Tongue (tissue), 1 donor: ENCODE measurements at regions not wholly inside any gene's neighbourhood (a gene's known extent, or its start where the extent isn't known, plus 50 kb on each side); places are given as distances from the start of the nearest gene placed in this dataset.
A peak's percentile ranks its signal among the peaks of the same experiment; 100 is the strongest.
"Not testable (repeated sequence)": the region's sequence is repeated elsewhere in the genome, so short reads cannot be mapped to it uniquely, and the experiment has no call there.

Experiments
- DNase-seq: peaks from one replicate; pipeline ENCODE4 v3.0.0-alpha.2; 2015

DNA sequence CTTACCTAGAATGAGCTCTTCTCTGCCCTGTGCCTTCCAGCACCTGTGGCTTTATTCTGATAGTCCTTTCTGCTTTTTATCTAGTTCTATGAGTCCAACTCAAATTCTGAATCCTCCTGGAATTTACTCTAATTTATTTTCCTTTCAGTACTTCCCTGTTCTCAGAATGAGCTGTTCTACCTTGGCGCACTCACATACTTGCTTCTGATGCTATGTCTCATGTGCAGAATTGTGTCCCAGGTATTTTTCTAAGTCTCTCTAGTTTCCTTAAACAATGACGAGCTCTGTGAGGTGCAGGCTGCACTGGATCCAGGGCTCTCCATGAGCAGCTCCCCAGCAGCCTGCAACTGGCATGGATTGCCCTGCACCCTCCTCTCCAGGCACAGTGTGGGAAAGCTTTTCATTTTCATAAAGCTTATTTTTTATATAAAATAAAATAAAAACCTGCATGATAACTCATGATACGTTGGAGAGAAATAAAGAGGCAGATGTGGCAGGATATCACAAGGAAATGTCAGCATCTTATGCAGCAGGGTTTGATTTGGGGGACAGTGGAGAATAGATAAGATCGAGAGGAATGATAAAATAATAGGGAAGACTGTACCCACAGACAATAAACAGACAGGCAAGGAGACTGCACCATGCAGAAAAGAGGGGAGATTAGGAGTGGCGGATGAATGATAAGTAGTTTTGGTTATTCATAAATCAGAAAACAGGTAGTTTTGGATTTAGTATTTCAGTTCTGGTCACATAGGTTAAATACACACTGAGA lies 258.2 kb upstream of the POM121L12 start:
- no peak for DNase-seq

DNA sequence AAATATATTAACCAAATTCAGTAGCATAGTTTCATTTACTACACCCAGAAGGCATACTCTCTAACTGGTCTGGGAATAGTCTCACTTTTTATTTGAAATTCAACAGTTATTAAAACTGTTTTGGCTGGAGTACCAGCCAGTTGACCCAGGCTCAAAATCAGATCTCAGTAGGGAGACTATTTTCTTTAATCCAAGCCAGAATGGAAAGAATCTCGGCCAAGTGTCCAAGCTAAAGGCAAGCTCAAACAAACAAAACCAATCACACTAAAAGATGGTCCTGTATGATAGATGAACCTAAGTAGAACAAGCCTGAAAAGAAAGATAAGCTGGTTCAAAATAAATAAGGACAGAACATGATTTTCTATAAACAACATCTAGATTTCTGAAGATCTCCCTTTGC lies 259.6 kb upstream of the POM121L12 start:
- no peak for DNase-seq

DNA sequence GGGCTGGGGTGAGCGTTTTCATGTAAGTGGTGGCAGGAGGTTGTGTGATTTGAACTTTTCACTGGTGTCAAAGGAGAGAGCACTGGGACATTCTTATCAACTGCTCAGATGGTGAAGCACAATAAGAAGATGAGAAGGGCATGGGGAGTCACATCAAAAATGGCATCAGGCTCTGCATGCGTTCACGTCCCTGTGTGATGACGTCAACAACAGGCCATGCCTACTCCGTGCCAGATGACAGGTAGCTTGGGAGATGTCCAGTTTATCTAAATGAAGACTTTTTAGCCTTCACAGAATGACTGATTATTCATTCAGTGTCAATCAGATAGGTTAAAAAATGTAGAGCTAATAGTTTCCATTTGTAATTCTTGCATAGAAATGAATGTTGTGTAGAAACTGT lies 264.3 kb upstream of the POM121L12 start:
- no peak for DNase-seq

DNA sequence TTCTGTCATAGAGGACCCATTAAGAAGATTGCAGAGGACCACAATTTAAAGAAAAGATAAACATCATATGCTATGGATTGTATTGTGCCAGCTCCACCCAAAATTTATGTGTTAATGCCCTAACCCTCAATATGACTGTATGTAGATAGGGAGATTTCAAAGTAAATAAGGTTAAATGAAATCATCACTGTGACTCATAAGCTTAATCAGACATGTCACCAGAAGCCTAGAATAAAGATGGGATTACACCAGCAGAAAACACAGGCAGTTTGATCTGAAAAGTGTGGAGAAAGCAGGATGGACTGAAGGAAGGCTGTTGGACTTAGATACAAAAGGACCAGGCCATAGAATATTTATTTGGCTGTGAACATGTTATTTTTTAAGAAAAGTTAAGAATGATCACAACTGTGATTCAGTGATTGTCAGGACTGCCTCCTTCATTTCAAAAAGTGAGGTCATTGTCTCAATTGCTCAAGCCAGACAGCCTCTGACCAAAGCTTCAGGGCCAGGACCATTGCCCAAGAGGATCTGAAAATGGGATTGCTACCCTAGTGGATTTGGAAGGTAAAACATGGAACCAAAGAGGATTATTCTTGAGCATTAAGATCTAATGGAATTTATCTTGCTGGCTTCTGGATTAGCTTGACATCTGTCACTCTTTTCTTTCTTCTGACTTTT lies 270.8 kb upstream of the POM121L12 start:
- no peak for DNase-seq

DNA sequence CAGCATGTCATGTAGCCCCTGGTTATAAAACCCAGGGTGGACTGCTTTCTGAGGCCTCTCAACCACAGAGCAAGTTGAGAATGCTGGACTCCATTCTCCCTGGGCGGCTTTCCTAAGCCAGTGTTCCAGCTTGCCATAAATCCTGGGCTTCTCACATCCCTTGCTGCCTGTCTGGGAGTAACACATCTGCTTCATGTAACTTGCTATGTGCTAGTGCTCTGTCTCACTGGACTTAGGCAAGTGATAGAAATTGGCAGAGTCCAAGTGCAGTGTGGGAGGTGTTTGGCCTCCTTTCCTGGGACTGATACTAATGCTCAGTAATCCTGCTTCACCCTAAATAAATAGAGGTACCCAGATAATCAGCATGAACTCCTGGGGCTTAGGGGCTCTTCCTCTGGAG lies 277.1 kb upstream of the POM121L12 start:
- peak; percentile 11 for DNase-seq

DNA sequence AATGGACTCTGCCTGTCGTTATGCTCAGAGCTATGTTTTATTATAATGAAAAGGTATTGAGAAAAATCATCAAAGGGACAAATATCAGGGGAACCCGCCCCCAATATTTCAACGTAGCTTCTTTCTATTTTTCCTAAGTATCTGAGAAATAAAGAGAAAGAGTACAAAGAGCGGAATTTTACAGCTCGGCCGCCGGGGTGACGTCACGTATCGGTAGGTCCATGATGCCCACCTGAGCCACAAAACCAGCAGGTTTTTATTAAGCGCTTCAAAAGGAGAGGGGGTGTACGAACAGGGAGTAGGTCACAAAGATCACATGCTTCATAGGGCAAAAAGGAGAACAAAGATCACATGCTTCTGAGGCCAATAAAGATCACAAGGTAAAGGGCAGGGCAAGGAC lies 281.6 kb upstream of the POM121L12 start:
- DNase-seq, result no peak

DNA sequence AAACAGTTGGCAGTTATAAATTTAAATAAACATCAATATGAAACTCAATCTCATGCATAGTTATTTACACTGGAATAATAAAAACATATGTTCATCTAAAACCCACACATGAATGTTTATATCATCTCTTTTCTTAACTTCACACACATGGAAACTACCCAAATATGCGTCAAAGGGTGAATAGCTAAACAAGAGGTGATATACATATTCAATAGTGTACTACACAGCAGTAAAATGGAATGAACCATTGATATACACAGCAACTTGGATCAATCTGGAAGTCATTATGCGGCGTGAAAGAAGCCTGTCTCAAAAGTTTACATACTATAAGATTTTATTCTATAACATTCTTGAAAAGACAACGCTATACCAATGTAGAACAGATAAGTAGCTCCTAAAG lies 282.5 kb upstream of the POM121L12 start:
- no peak for DNase-seq

DNA sequence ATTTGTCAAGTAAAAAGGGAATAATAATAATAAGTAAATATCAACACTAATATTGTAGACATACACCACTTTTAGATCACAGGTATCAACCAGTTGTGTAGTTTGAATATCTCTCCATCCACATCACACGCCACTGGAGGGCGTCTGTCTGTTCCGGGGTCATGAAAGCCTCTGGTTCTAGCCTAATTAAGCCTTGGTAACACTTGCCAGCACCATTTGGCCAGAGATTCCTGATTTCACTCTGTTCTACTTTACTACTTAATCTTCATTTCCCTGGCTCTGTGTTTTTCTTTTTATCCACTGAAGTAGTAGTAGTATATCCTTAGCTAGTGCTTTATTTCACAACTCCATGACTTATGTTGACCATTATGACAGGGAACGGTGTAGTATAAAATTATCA lies 285.6 kb upstream of the POM121L12 start:
- DNase-seq, result no peak

DNA sequence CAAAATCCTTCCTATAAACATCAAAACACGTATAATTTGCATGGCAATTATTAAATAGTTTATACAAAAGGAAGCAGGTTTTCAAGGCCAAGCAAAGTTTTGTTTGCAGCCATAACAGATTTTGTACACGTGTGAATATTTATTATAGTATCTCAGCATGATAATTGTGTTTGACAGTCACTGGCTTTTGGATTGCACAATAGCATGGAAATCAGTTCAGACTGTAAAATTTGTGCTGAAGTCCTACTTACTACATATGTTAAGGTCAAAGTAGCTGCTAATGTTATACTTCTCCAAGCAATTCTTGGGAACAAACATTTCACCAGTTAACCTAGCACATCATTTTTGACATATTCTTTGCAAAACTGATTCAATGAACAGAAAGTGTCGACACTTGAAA lies 287.6 kb upstream of the POM121L12 start:
- no peak for DNase-seq

DNA sequence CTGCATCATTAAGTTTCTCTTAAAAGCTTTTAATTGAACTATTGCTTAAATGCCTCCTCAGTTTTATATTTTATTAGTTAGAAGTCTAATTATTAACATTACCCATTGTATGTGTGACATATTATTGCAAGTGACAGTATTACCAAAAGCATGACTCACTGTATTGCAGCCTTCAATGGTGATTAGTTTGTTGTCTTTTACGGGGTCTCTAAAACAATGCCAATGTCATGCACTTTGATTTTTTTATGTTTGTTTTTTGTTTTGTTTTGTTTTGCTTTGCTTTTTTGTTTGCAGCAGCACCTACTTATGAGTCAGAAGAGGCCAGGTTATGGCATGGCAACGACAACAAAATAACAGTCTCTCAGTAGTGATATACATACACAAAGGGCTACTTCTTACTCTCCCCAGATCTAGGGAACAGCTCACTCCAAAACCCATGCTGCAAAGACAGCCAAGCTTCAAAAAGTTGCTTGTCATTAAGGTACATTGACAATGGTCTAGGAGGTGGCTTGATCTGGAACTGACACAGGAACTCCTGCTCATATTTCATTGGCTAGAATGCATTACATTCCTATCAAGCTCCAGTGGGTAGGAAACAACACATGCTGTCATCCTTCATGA lies 293.7 kb upstream of the POM121L12 start:
- no peak for DNase-seq

DNA sequence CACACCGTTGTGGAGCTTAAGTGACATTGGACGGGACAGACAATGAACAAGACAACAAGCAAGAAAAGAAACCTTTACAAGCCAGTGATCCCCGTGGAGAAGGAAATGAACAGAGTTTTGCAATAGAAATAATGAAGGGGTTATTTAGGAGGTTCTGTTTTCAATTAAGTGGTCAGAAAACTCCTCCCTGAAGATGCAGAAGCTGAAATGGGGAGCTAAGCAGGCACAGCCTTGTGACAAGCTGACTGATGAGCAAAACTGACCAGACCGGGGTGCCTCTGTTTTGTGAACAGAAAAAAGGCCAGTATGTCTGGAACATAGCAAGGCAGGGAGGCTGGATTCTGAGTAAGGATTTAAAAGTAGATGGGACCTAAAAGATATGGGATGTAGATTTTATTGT lies 299.8 kb upstream of the POM121L12 start:
- DNase-seq, result no peak

DNA sequence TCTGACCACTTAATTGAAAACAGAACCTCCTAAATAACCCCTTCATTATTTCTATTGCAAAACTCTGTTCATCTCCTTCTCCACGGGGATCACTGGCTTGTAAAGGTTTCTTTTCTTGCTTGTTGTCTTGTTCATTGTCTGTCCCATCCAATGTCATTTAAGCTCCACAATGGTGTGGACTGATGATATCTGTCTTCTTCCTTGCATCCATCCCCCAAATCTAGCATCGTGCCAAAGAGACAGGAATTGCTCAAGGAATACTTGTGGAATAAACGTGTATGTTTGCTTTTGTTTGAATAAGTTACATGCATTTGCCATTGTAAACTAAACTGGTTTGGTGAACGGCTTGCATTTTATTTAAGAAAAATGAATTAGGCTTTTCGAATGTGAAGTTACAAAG lies 306.8 kb upstream of the POM121L12 start:
- not testable (repeated sequence) for DNase-seq

DNA sequence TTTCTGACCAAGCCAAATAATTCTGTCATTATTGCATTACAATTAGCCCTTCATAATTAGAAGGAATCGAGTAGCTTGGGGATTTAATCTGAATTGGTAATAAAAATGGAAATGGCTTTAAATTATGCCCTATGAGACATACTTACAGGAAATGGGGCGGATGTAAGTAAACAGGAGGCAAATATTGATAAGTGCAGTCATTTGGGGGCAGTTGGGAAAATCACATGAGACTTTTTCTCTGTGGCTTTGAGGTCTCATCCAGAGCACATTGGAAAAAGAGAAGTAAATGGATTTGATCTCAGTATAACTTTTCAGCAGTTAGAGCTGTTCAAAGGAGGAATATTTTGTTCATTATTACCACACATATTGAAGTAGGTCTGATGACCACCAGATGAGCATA lies 307.8 kb upstream of the POM121L12 start:
- no peak for DNase-seq

DNA sequence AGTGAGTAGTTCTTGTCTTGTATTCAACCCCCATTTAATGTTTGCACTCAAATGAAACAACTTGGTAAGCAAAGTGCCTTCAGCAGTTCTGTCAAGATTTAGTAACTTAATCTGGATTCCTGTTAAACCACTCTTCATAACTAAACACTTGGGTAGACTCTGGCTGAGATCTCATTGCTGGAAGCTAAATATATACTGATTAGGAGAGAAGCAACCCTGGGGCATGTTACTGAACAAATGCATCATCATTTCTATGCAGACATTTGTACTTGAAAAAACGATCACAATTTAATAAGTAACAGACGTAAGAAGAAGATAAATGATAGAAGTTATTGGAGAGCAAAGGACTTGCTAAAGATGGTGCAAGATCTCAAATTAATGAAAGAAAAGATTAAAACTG lies 308.4 kb upstream of the POM121L12 start:
- peak; percentile 3 for DNase-seq

DNA sequence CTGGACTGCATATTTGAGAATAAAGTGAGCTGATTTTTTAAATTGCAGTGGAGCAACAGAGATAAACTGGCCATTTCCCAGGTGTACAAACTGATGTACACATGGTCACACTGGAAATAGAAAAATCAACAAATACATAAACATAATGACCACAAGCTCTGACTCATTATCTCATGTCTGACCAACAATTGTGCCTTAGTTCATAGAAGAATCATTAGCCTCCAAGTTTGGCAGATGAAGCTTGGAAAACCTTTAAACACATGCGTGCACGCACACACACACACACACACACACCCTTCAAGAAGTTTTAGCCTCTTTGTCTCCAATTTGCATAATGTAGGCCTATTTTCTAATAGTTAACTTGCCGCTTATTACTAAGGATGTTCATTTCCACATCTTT lies 308.9 kb upstream of the POM121L12 start:
- DNase-seq, result no peak

DNA sequence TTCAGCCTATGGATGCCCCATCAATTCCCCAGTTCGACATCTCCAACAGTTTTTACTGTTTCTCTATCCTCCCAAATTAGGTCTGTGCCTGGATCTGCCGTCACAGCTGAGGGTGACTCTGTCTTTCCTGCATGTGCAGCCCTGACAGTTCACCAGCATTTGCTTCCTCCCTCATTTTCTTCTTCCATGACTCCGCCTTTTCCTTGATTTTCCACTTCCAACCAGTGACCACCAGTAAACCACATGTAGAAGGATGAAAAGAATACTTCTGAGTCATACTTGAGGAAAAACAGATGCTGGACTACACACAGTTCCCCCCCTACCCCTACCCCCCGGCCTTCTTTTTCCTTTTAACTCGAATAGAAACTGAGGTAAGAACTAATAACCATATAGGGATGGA lies 311.8 kb upstream of the POM121L12 start:
- no peak for DNase-seq

DNA sequence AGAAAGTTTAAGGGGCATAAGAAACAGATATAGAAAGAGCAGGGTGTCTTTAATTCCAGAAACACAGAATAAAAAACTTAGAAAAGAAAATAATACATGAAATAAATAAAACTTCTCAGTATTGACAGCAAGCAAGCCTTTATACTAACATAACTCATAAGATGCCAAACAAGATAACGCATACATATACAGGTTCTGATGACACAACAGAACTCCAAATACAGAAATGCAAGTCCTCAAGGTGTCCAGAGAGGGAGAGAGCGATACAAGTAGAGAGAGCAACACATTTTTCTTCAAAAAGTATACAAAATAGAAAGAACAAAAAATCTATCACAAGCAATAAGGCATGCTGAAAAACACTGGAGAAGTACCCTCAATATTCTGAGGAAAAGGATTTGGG lies 314.6 kb upstream of the POM121L12 start:
- DNase-seq, result no peak

DNA sequence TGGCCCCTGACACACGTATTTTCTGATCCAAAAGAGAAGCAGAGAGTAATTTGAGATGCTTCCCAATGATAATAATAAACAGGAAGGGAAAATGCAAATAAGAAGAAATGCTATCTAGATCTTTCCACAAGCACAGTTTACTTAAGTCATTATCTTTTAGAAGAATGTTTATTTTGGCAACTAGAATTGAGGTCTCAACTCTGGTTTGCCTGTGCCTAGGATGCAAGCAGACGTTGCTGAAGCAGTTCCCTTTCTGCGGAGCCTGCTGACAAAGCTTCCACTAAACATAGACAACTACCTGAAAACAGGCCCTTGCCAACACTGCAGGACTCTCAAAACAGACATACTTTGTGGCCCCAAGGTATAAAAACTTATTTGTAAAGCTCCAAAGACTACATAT lies 315.8 kb upstream of the POM121L12 start:
- no peak for DNase-seq

DNA sequence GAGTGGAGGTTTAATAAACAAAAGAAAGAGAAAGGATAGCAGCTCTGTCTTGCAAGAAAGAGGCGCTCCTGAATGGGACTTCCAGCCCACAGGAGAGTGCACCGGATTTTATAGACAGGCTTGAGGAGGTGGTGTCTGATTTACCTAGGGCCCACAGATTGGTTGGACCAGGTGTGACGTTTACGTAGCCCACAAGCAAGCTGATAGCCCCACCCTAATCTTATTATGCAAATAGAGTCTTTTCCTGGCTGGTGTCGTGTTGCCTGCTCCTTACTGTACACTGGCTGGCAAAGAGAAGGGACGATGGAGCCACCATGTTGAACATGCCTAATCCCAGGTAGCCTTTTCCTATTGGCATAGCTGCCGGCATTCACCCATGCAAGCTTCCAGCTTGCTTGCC lies 319.7 kb upstream of the POM121L12 start:
- no peak for DNase-seq

DNA sequence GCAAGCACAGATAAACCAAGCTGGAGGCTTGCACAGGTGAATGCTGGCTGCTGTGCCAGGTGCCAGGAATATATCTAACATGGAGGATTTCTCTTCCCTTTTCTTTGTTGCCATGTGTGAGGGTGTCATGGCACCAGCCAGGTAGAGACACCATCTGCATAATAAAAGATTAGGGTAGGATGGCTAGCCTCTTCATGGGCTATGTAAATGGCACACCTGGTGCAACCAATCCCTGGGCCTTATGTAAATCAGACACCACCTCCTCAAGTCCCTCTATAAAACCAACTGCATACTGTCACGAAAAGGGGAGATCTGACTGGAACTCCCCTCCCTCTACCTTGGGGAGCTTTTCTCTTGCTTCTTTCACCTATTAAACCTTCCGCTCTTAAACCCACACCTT lies 322.5 kb upstream of the POM121L12 start:
- DNase-seq, result no peak

DNA sequence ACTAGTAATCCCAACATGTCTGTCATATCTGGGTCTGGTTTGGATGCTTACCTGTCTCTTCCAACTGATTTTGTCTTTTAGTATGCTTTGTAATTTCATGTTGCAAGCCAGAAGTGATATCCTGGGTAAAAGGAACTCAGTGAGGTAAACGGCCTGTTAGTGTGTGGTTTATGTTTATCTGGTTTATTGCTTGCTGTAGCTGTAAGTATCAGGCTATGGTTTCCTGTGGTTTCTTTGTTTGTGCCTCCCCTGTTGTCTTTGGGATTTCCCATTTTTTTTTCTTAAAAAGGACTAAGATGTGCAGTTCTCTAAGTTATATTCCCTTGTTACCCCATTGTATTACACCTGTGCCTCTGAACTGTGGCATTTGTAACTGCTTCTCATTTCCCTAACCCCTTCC lies 323.5 kb upstream of the POM121L12 start:
- DNase-seq, result no peak

DNA sequence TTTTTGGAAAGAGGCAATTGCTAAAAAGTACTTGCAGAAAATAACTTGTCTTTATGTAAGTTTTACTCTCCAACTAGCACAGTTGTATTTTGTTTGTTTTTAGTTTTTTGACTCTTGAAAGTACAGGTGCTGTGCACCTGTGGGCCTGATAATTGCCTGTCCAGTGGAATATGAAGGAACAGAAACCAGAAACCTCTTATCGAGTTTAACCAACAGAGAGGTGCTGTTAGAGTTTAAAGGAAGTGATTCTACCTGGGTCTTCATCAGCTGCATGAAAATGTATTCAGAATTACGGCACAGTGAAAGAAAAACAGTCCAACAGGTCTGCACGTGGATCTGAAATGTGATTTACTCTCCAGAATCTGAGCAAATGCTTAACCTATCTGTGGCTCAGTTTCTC lies 326.6 kb upstream of the POM121L12 start:
- DNase-seq, result no peak

DNA sequence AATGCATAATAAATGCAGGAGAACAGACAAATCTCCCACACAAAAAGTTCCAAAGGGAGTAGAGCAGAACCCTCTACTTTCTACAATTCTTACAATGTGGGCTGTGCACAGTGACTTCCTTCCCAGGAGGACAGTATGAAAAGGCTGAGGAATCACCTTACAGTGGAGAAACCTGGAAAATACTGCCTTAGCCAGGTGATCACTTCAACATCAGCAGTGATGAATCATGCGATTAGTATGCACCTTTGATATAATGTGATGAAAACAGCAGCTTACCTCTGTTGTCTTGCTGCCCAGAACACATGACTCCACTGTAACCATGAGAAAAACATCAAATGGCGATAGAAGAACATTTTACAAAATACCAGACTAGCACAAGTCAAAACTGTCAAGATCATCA lies 329.7 kb upstream of the POM121L12 start:
- no peak for DNase-seq

DNA sequence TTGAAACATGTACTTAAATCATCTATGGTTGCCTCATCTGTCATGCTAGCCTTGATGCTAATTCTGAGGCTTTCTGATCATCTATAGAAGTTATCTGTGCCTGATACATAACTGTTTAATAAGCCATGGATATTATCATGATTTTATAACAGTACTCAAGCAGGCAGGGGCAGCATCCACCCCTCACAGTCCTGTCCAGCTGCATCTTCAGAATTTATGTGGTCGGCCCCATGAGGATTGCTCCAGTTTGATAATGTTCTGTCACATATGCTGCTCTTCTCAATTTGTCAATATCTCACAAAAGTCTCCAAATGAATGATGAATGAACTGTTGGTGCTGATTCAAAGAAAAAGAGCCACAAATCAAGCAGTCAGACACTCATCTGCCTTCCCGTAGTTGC lies 335.1 kb upstream of the POM121L12 start:
- DNase-seq, result no peak
